H1 (cell line): ENCODE measurements at regions not wholly inside any gene's neighbourhood (a gene's known extent, or its start where the extent isn't known, plus 50 kb on each side); places are given as distances from the start of the nearest gene placed in this dataset.

Source experiments
- PHF8 ChIP-seq: fragments of 200-600 bp; sonication (generic); conservative IDR thresholded peaks from 2 replicates; pipeline ENCODE4 v1.7.1; 2012; ENCODE audit warnings: low read depth, mild to moderate bottlenecking, inconsistent platforms, low read length, moderate library complexity

- no peak for TF ChIP-seq PHF8
- TF ChIP-seq, all 59 proteins: peak for 0
These were observed 211.9 kb downstream of the RBM43 start (continued) for GRCh38 chr2:151049746-151050145.
